ENCODE measurements at regions not wholly inside any gene's neighbourhood (a gene's known extent, or its start where the extent isn't known, plus 50 kb on each side); places are given as distances from the start of the nearest gene placed in this dataset.
"Not testable (repeated sequence)": the region's sequence is repeated elsewhere in the genome, so short reads cannot be mapped to it uniquely, and the experiment has no call there.

GRCh38 chr4:81675791-81676393 is 204.2 kb upstream of the RASGEF1B start:
- DNase-seq, result peak; percentile 39 to 78 (median 63)

GRCh38 chr4:81673961-81674360 is 202.3 kb upstream of the RASGEF1B start:
- no peak for DNase-seq

DNA sequence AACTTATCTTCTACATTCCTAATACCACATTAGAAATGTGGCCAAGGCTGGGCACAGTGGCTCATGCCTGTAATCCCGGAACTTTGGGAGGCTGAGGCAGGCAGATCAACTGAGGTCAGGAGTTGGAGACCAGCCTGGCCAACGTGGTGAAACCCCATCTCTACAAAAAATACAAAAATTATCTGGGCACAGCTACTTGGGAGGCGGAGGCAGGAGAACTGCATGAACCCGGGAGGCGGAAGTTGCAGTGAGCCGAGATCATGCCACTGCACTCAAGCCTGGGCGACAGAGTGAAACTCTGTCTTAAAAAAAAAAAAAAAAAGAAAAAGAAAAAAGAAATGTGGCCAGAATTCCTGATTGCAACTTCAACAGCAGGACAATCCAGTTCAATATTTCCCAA is 196.6 kb upstream of the RASGEF1B start:
- DNase-seq, result not testable (repeated sequence)

DNA sequence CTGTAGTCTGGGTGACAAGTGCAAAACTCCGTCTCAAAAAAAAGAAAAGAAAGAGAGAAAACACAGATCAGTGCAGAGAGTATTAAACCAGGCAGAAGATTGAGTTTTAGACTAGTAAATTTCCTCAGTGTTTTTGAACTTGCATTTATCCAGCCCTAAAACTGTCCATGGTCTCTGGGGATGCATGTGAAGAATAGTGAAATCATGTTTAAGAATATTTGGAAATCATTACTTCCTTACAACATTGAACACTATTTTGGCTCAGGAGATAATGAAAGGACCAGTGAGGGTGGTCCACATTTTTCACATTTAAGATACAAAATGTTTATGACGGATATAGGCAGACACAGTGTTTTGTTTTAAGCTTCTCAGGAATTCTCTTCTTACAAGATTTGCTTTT is 195.8 kb upstream of the RASGEF1B start:
- peak; percentile 31 to 73 (median 62) for DNase-seq

DNA sequence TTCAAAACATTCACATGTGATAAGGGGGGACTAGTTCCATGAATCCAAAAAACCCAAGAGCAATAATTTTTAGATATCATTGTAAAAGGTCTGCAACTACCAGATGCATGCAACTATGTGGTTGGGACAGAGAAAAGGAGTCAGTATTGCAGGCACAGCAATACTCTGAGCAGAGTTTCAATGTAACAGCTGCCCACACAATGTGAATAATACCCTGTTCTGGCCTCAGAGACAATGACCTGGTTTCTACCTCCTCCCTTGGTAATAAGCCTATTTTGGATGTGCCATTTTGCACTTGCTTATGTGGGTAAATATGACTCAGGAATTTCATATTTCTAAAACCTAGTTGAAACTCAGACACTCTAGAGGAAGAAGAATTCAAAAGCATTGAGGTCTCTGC is 194.8 kb upstream of the RASGEF1B start:
- no peak for DNase-seq

GRCh38 chr4:81665649-81666048 is 193.9 kb upstream of the RASGEF1B start:
- DNase-seq, result no peak

- peak in 1 of 3 donors; percentile 40 for DNase-seq
Measured at GRCh38 chr4:81665045-81665444, 193.3 kb upstream of the RASGEF1B start.

GRCh38 chr4:81664079-81664478 is 192.4 kb upstream of the RASGEF1B start:
- DNase-seq, result no peak

DNA sequence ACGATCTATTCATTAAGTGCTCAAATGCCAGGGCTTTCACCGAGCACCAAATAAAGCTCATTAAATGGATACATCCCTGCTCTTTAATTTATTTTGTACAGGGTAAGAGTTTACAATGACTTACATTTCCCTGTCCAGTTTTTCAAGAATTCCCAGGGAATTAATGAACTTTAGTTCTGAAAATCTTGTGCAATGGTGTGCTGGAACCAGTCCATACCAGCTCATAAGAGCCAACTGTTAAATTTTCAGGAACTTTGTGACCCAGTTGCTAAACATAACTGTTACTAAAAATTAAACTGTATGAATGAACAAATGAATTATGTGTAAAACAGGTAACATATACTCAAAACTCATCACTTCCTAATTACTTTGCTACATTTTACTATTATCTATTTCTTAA is 191.7 kb upstream of the RASGEF1B start:
- DNase-seq, result no peak

DNA sequence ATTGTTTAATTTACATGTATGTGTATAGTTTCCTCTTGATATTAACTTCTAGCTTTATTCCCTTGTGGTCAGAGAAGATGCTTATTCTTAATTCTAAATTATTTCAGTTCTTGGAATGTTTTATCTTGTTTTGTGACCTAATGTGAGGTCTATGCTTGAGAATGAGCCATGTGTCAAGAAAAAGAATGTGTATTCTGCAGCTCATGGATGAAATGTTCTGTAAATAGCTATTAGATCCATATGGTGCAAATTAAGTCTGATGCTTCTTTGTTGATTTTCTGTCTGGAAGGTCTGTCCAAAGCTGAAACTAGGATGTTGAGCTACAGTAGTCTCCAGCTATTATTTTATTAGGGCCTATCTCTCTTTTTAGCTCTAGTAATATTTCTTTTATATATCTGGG is 187.3 kb upstream of the RASGEF1B start:
- DNase-seq, result no peak

DNA sequence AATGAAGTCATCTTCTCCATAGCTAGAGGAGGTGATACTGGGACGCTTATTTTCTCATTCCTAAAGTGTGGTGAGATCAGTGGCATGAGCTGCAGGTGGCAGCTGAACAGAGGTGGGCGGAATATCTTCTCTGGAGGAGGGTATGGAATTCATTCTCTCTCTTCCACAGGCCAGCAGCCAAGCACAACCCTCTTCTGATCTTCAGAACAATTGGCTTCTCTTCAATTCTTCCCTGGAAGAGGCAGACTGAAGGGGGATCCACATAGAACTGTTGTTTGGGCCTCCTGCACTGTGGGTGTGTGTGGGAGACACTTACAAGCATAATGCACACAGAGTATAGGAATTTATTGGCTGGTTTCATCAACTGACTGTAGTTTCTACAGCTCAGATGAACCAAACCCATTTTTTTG is 180.4 kb upstream of the RASGEF1B start:
- no peak for DNase-seq

GRCh38 chr4:81651243-81651899 is 179.7 kb upstream of the RASGEF1B start:
- DNase-seq, result no peak

DNA sequence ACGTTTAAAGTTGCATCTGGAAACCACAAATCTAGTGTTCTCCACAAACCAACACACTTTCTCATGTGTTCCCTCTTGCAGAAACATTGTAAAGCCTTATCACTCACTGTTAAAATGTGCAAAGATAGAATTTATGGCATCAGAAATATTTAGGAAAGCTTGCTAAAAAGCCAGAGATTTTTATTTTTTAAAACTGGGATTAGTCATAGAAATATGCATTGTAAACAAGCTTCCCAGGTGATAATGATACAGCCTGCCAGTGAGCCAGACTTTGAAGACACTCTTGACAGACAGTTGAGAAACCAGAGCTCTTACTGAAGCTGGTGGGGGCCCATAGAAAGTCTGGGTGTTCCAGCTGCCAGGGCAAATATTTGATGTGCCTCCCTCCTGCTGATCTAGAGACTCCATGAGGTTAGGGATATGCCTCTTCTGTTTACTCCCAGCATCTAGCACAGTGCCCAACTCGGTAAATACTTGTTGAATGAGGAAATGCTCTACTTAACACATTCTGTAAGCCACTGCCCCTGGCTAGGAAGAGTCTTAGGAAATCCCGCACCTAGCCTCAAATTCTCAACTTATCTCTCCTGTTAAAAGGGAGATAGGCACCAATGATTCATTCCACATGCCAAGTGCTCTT is 179.0 kb upstream of the RASGEF1B start:
- DNase-seq, result no peak

GRCh38 chr4:81648576-81649275 is 177.0 kb upstream of the RASGEF1B start:
- DNase-seq, result no peak

DNA sequence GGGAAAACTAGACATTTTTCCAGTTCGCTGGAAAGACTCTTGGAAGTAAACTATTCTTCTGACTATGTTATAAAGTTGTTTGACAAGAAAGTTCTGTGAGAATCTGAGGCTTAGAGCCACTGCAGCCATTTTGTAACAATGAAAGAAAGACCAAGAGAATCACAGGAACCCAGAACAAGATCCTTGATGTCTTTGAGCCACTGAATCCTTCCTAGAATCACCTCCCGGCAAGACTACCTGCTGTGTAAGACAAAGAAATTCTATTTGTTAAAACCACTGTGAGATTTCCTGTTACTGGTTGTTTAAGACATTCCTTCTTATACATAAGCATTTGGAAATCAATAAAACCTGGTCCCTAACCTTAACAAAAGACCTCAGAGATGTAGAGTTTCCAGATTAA is 175.7 kb upstream of the RASGEF1B start:
- DNase-seq, result no peak

DNA sequence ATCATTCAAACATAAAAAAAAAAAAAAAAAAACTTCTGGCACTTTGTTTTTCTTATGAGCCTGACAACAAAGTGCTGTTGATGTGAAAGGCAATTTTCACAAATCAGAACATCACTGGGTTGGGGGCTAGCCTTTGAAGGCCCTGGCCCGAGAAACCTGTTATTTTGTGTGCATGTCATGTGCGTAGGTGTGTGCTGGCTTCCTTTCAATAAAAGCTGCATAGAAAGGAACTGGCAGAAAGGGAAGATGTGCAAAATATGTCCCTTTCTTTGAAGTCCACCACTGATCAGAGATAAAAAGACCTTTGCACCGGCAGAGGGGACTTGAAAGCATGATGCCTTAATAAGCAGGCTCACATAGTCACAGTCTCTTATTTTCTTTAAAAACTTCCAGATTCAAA is 170.8 kb upstream of the RASGEF1B start:
- no peak for DNase-seq

- DNase-seq, result no peak
Measured at GRCh38 chr4:81639248-81639647, 167.5 kb upstream of the RASGEF1B start.

DNA sequence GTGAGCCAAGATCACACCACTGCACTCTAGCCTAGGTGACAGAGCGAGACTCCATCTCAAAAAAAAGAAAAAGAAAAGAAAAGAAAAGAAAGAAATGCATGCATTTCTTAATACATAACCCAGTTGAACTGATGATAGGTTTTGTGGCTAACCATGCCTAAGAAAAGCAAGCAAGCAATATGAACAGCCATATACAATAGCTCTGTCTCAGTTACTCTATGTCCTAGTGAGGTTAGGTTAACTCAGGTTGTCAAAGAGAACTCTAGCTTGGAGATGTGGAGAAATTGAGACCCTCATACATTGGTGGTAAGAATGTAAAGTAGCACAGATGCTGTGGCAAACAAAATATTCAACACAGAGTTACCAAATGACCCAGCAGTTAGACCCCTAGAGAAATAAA is 167.0 kb upstream of the RASGEF1B start:
- no peak for DNase-seq

GRCh38 chr4:81635739-81636138 is 164.0 kb upstream of the RASGEF1B start:
- peak in 1 of 3 donors; percentile 24 for DNase-seq

GRCh38 chr4:81634766-81635549 is 163.3 kb upstream of the RASGEF1B start:
- DNase-seq, result no peak

- no peak for DNase-seq
Measured at GRCh38 chr4:81634165-81634564, 162.5 kb upstream of the RASGEF1B start.

Data from muscle of back (tissue), 3 donors.